K562 (cell line): ENCODE measurements at regions not wholly inside any gene's neighbourhood (a gene's known extent, or its start where the extent isn't known, plus 50 kb on each side); places are given as distances from the start of the nearest gene placed in this dataset.

Source experiments
- BCOR ChIP-seq: fragments of 450-650 bp; IDR thresholded peaks from 2 replicates; pipeline ENCODE4 v1.6.1; 2016
- CHD7 ChIP-seq: fragments of 200-600 bp; sonication (generic); IDR thresholded peaks from one replicate; pipeline ENCODE4 v1.6.1; 2012; ENCODE audit warnings: mild to moderate bottlenecking, low read depth, low read length, inconsistent platforms
- KHSRP ChIP-seq: fragments of 450-650 bp; IDR thresholded peaks from 2 replicates; pipeline ENCODE4 v1.6.1; 2017
- NR2F6 ChIP-seq: fragments of 450-650 bp; formaldehyde crosslinking; IDR thresholded peaks from 2 replicates; pipeline ENCODE4 v1.4.0; 2020; ENCODE audit warnings: mild to moderate bottlenecking
- SAFB ChIP-seq: fragments of 200-400 bp; formaldehyde crosslinking; IDR thresholded peaks from 2 replicates; pipeline ENCODE4 v1.6.1; 2017; ENCODE audit warnings: low read depth, low read length, borderline replicate concordance

DNA sequence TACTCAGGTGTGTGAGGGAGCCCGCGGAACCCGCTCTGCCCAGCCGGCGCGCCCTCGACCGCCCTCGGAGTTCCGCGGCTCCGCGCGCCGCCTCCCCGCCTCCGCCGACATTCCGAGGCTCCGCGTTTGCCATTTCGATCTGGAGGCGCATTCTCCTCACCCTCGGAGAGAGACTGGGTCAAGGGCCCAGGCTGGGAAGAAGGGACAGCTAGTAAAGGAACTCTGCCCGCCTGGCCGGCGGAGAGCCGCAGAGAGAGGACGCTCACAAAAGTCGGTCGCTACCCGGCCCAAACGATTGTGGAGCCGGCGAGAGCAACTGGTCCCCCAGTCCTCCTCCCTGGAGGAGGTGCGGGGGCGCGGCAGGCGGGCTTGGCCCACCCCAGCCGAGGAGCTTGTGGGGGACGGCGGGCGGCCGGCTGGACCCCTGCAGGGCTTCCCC lies 74.5 kb upstream of the LEP start (continued):
- no peak for TF ChIP-seq CHD7
- no peak for TF ChIP-seq KHSRP
- TF ChIP-seq BCOR = no peak
- TF ChIP-seq SAFB = no peak
- TF ChIP-seq NR2F6 (CRISPR knock-in tag) = no peak
